Activated T-cell treated with anti-CD3 and anti-CD28 coated beads, Interleukin-2, amount 50 U/mL, for 72 hours (primary cell): ENCODE measurements at regions not wholly inside any gene's neighbourhood (a gene's known extent, or its start where the extent isn't known, plus 50 kb on each side); places are given as distances from the start of the nearest gene placed in this dataset.

Experiments used
- ATAC-seq, 2 donors: fragments of 150-1000 bp; cut with Tn5 transposase; replicated peaks in 1 of 2; 2 replicates each; pipeline ENCODE4 v1.10.0; 2021; ENCODE audit warnings: moderate library complexity in 2 of 2, mild to moderate bottlenecking in 1 of 2
- DNase-seq, 2 donors: peaks; one replicate each; pipeline ENCODE4 v3.0.0; 2021 to 2022; ENCODE audit warnings: mixed read lengths in 1 of 2
- H3K27ac Mint-ChIP-seq: one replicate; pipeline ENCODE4 v1.8.0; 2022; ENCODE audit warnings: mild to moderate bottlenecking, moderate library complexity, mixed read lengths
- H3K27me3 Mint-ChIP-seq: one replicate; pipeline ENCODE4 v1.8.0; 2022; ENCODE audit warnings: low read depth, mixed read lengths
- H3K36me3 Mint-ChIP-seq, 2 donors: one replicate each; pipeline ENCODE4 v1.8.0; 2022; ENCODE audit warnings: mixed read lengths in 2 of 2, mild to moderate bottlenecking in 1 of 2; ENCODE audit not compliant: insufficient read depth in 2 of 2
- H3K4me1 Mint-ChIP-seq: one replicate; pipeline ENCODE4 v1.8.0; 2022; ENCODE audit warnings: low read depth, mixed read lengths
- H3K4me3 Mint-ChIP-seq, 2 donors: one replicate each; pipeline ENCODE4 v1.8.0; 2022; ENCODE audit warnings: mild to moderate bottlenecking in 2 of 2, mixed read lengths in 2 of 2, moderate library complexity in 2 of 2
- H3K9me3 Mint-ChIP-seq, 2 donors: one replicate each; pipeline ENCODE4 v1.8.0; 2022; ENCODE audit warnings: mixed read lengths in 2 of 2

GRCh38 chr11:115895594-115895993 lies 391.4 kb upstream of the CADM1 start:
- Mint-ChIP-seq H3K9me3 (peaks cover 1 to 4% of the 10 kb centered on the region in 2 donors), H3K36me3 (no peaks in the 10 kb centered on the region), H3K27ac (no peak overlapping the region), H3K27me3 (no peaks in the 10 kb centered on the region), H3K4me3 (no peak overlapping the region), H3K4me1 (no peaks in the 10 kb centered on the region)
- no peak for DNase-seq
- ATAC-seq: no peak

- DNase-seq (no peak), ATAC-seq (no peak)
- Mint-ChIP-seq H3K4me1 (no peaks in the 10 kb centered on the region), H3K27me3 (no peaks in the 10 kb centered on the region), H3K4me3 (no peak overlapping the region), H3K9me3 (peaks cover 1 to 4% of the 10 kb centered on the region in 2 donors), H3K27ac (no peak overlapping the region), H3K36me3 (no peaks in the 10 kb centered on the region)
Measured at GRCh38 chr11:115894176-115894575, 390.0 kb upstream of the CADM1 start.

- Mint-ChIP-seq H3K9me3 (peaks cover 1 to 4% of the 10 kb centered on the region in 2 donors), H3K27ac (no peak overlapping the region), H3K4me3 (no peak overlapping the region), H3K36me3 (no peaks in the 10 kb centered on the region), H3K27me3 (no peaks in the 10 kb centered on the region), H3K4me1 (no peaks in the 10 kb centered on the region)
- no peak for ATAC-seq
- no peak for DNase-seq
Measured at GRCh38 chr11:115893461-115894099, 389.4 kb upstream of the CADM1 start.

GRCh38 chr11:115892016-115892415 lies 387.8 kb upstream of the CADM1 start:
- Mint-ChIP-seq H3K4me1 (no peaks in the 10 kb centered on the region), H3K36me3 (no peaks in the 10 kb centered on the region), H3K27ac (no peak overlapping the region), H3K4me3 (no peak overlapping the region), H3K27me3 (no peaks in the 10 kb centered on the region), H3K9me3 (peaks cover 2 to 3% of the 10 kb centered on the region in 2 donors)
- no peak for ATAC-seq
- no peak for DNase-seq

- Mint-ChIP-seq H3K4me1 (no peaks in the 10 kb centered on the region), H3K4me3 (no peak overlapping the region), H3K27ac (no peak overlapping the region), H3K9me3 (peaks cover 2 to 3% of the 10 kb centered on the region in 2 donors), H3K36me3 (no peaks in the 10 kb centered on the region), H3K27me3 (no peaks in the 10 kb centered on the region)
- DNase-seq (no peak), ATAC-seq (no peak)
Measured at GRCh38 chr11:115891581-115891980, 387.4 kb upstream of the CADM1 start.

- Mint-ChIP-seq H3K4me3 (no peak overlapping the region), H3K27ac (no peak overlapping the region), H3K9me3 (peaks cover 2 to 3% of the 10 kb centered on the region in 2 donors), H3K27me3 (no peaks in the 10 kb centered on the region), H3K4me1 (no peaks in the 10 kb centered on the region), H3K36me3 (no peaks in the 10 kb centered on the region)
- ATAC-seq (no peak), DNase-seq (no peak)
Measured at GRCh38 chr11:115890500-115890899, 386.3 kb upstream of the CADM1 start.

GRCh38 chr11:115889712-115890111 lies 385.5 kb upstream of the CADM1 start:
- Mint-ChIP-seq H3K4me1 (no peaks in the 10 kb centered on the region), H3K27ac (no peak overlapping the region), H3K36me3 (no peaks in the 10 kb centered on the region), H3K9me3 (peaks cover 2 to 3% of the 10 kb centered on the region in 2 donors), H3K27me3 (no peaks in the 10 kb centered on the region), H3K4me3 (no peak overlapping the region)
- ATAC-seq: no peak
- no peak for DNase-seq

GRCh38 chr11:115887727-115888126 lies 383.5 kb upstream of the CADM1 start:
- Mint-ChIP-seq H3K27ac (no peak overlapping the region), H3K9me3 (peaks cover 2 to 5% of the 10 kb centered on the region in 2 donors)
- no peak for DNase-seq

GRCh38 chr11:115887316-115887715 lies 383.1 kb upstream of the CADM1 start:
- DNase-seq (no peak), ATAC-seq (no peak)
- H3K27ac Mint-ChIP-seq: no peak overlapping the region
- peaks cover 2 to 5% of the 10 kb centered on the region in 2 donors for H3K9me3 Mint-ChIP-seq
- H3K4me3 Mint-ChIP-seq: no peak overlapping the region
- H3K4me1 Mint-ChIP-seq: no peaks in the 10 kb centered on the region
- no peaks in the 10 kb centered on the region for H3K27me3 Mint-ChIP-seq
- no peaks in the 10 kb centered on the region for H3K36me3 Mint-ChIP-seq

More at GRCh38 chr11:115887727-115888126, 383.5 kb upstream of the CADM1 start:
- no peak for ATAC-seq
- Mint-ChIP-seq H3K27me3 (no peaks in the 10 kb centered on the region), H3K4me3 (no peak overlapping the region), H3K36me3 (no peaks in the 10 kb centered on the region), H3K4me1 (no peaks in the 10 kb centered on the region)

GRCh38 chr11:115886422-115886733 lies 382.2 kb upstream of the CADM1 start:
- Mint-ChIP-seq H3K36me3 (peaks cover 2 to 5% of the 10 kb centered on the region in 2 donors), H3K4me1 (no peaks in the 10 kb centered on the region), H3K9me3 (peaks cover 2 to 10% of the 10 kb centered on the region in 2 donors), H3K27me3 (no peaks in the 10 kb centered on the region), H3K27ac (no peak overlapping the region), H3K4me3 (no peak overlapping the region)
- ATAC-seq (no peak), DNase-seq (no peak)

- H3K9me3 Mint-ChIP-seq: peaks cover 2 to 10% of the 10 kb centered on the region in 2 donors
- H3K36me3 Mint-ChIP-seq: peaks cover 2 to 5% of the 10 kb centered on the region in 2 donors
- H3K4me3 Mint-ChIP-seq: no peak overlapping the region
- ATAC-seq (no peak), DNase-seq (no peak)
- H3K27me3 Mint-ChIP-seq: no peaks in the 10 kb centered on the region
- H3K4me1 Mint-ChIP-seq: no peaks in the 10 kb centered on the region
- no peak overlapping the region for H3K27ac Mint-ChIP-seq
Measured at GRCh38 chr11:115885535-115886421, 381.6 kb upstream of the CADM1 start.

- DNase-seq (no peak), ATAC-seq (no peak)
- peaks cover 2 to 5% of the 10 kb centered on the region in 2 donors for H3K36me3 Mint-ChIP-seq
- H3K27me3 Mint-ChIP-seq: no peaks in the 10 kb centered on the region
- H3K4me1 Mint-ChIP-seq: no peaks in the 10 kb centered on the region
- peaks cover 4 to 13% of the 10 kb centered on the region in 2 donors for H3K9me3 Mint-ChIP-seq
- no peak overlapping the region for H3K4me3 Mint-ChIP-seq
- no peak overlapping the region for H3K27ac Mint-ChIP-seq
Measured at GRCh38 chr11:115884800-115885534, 380.8 kb upstream of the CADM1 start.

- Mint-ChIP-seq H3K9me3 (peaks cover 0 to 2% of the 10 kb centered on the region in 2 donors), H3K4me3 (peak overlapping the region in 1 of 2 donors; percentile 7), H3K4me1 (no peaks in the 10 kb centered on the region), H3K36me3 (peaks cover 0 to 2% of the 10 kb centered on the region in 2 donors), H3K27ac (no peak overlapping the region), H3K27me3 (no peaks in the 10 kb centered on the region)
- DNase-seq: no peak
- ATAC-seq: peak; percentile 46 to 64
Measured at GRCh38 chr11:115874843-115875242, 370.6 kb upstream of the CADM1 start.
